Chondrocyte (in vitro differentiated cells): ENCODE measurements at regions not wholly inside any gene's neighbourhood (a gene's known extent, or its start where the extent isn't known, plus 50 kb on each side); places are given as distances from the start of the nearest gene placed in this dataset.

Source experiments
- DNase-seq: peaks from one replicate; pipeline ENCODE4 v3.0.0; 2021; ENCODE audit warnings: mixed read lengths, low spot score
- H3K27ac Mint-ChIP-seq: one replicate; pipeline ENCODE4 v1.8.0; 2021; ENCODE audit warnings: mild to moderate bottlenecking, moderate library complexity, mixed read lengths; ENCODE audit not compliant: unreplicated experiment
- H3K27me3 Mint-ChIP-seq: 2 replicates; pipeline ENCODE4 v1.8.0; 2021; ENCODE audit warnings: low read depth, mixed read lengths
- H3K36me3 Mint-ChIP-seq: 2 replicates; pipeline ENCODE4 v1.8.0; 2021; ENCODE audit warnings: low read depth, mixed read lengths
- H3K4me1 Mint-ChIP-seq: 2 replicates; pipeline ENCODE4 v1.8.0; 2021; ENCODE audit warnings: low read depth, mild to moderate bottlenecking, mixed read lengths
- H3K4me3 Mint-ChIP-seq: one replicate; pipeline ENCODE4 v1.8.0; 2021; ENCODE audit warnings: mild to moderate bottlenecking, moderate library complexity, mixed read lengths; ENCODE audit not compliant: unreplicated experiment
- H3K9me3 Mint-ChIP-seq: 2 replicates; pipeline ENCODE4 v1.8.0; 2021; ENCODE audit warnings: low read depth, mixed read lengths
- CTCF ChIP-seq: fragments of 200-600 bp; sonication (generic); IDR thresholded peaks from 2 replicates; pipeline ENCODE4 v1.5.0; 2021; ENCODE audit warnings: antibody characterized with exemption, mild to moderate bottlenecking, moderate library complexity

- Mint-ChIP-seq H3K36me3 (no peaks in the 10 kb centered on the region), H3K4me3 (no peak overlapping the region), H3K27ac (no peak overlapping the region), H3K27me3 (peaks cover 9% of the 10 kb centered on the region), H3K4me1 (peaks cover 5% of the 10 kb centered on the region), H3K9me3 (peaks cover 6% of the 10 kb centered on the region)
- no peak for TF ChIP-seq CTCF
- DNase-seq = no peak
These were observed 478.7 kb downstream of the TYW1 start for GRCh38 chr7:67475293-67475692.

- no peak for DNase-seq
- H3K9me3 Mint-ChIP-seq = peaks cover 6% of the 10 kb centered on the region
- no peaks in the 10 kb centered on the region for H3K4me1 Mint-ChIP-seq
- no peak for TF ChIP-seq CTCF
- peaks cover 14% of the 10 kb centered on the region for H3K27me3 Mint-ChIP-seq
- H3K4me3 Mint-ChIP-seq = no peak overlapping the region
- H3K36me3 Mint-ChIP-seq = no peaks in the 10 kb centered on the region
- H3K27ac Mint-ChIP-seq = no peak overlapping the region
These were observed 481.4 kb downstream of the TYW1 start for GRCh38 chr7:67478066-67478465.

- H3K4me3 Mint-ChIP-seq = peak overlapping the region; percentile 71
- no peaks in the 10 kb centered on the region for H3K9me3 Mint-ChIP-seq
- no peak for DNase-seq
- H3K36me3 Mint-ChIP-seq = no peaks in the 10 kb centered on the region
- TF ChIP-seq CTCF = peak; percentile 87
- no peak overlapping the region for H3K27ac Mint-ChIP-seq
- H3K27me3 Mint-ChIP-seq = peaks cover 8% of the 10 kb centered on the region
- H3K4me1 Mint-ChIP-seq = peaks cover 10% of the 10 kb centered on the region
These were observed 487.7 kb downstream of the TYW1 start for GRCh38 chr7:67484244-67484751.

GRCh38 chr7:67486401-67486800 lies 489.8 kb downstream of the TYW1 start:
- H3K27me3 Mint-ChIP-seq = peaks cover 3% of the 10 kb centered on the region
- H3K36me3 Mint-ChIP-seq = no peaks in the 10 kb centered on the region
- no peak for TF ChIP-seq CTCF
- no peaks in the 10 kb centered on the region for H3K9me3 Mint-ChIP-seq
- DNase-seq = no peak
- no peak overlapping the region for H3K27ac Mint-ChIP-seq
- H3K4me3 Mint-ChIP-seq = no peak overlapping the region
- peaks cover 10% of the 10 kb centered on the region for H3K4me1 Mint-ChIP-seq

- Mint-ChIP-seq H3K36me3 (no peaks in the 10 kb centered on the region), H3K9me3 (peaks cover 5% of the 10 kb centered on the region), H3K4me1 (peaks cover 10% of the 10 kb centered on the region), H3K4me3 (no peak overlapping the region), H3K27me3 (peaks cover 3% of the 10 kb centered on the region), H3K27ac (no peak overlapping the region)
- no peak for DNase-seq
- no peak for TF ChIP-seq CTCF
These were observed 490.7 kb downstream of the TYW1 start for GRCh38 chr7:67487316-67487715.
